Breast epithelium (tissue), 3 donors: ENCODE measurements at regions not wholly inside any gene's neighbourhood (a gene's known extent, or its start where the extent isn't known, plus 50 kb on each side); places are given as distances from the start of the nearest gene placed in this dataset.

Experiments
- POLR2A ChIP-seq: fragments of 450-650 bp; IDR thresholded peaks from one replicate; pipeline ENCODE4 v1.6.1; 2016; ENCODE audit warnings: antibody characterized with exemption, mild to moderate bottlenecking, moderate library complexity
- TF ChIP-seq, protein P1 (sequence below), 3 donors: fragments of 450-650 bp; IDR thresholded peaks; one replicate each; pipeline ENCODE4 v1.5.1; 2016 to 2017; ENCODE audit warnings: antibody characterized with exemption in 3 of 3, mild to moderate bottlenecking in 3 of 3, moderate library complexity in 3 of 3

DNA sequence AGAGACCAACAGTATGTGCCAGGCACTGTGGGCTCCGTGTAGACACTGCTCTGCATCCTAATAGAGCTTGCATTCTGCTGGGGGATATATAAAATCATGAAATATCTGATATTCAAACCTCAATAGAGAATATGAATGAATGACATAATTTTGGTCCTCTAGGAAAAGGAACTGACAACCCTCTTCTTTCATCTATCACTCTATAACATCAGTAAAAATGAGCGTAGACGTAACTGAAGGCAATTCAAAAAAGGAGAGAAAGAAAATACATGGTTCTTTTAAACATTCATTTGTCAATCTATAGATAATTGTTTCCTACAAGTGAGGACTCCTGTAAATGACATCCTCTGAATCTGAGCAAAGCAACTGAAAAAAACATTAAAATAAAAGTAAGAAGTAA lies 607.4 kb upstream of the LRRN3 start:
- TF ChIP-seq, protein P1, sequence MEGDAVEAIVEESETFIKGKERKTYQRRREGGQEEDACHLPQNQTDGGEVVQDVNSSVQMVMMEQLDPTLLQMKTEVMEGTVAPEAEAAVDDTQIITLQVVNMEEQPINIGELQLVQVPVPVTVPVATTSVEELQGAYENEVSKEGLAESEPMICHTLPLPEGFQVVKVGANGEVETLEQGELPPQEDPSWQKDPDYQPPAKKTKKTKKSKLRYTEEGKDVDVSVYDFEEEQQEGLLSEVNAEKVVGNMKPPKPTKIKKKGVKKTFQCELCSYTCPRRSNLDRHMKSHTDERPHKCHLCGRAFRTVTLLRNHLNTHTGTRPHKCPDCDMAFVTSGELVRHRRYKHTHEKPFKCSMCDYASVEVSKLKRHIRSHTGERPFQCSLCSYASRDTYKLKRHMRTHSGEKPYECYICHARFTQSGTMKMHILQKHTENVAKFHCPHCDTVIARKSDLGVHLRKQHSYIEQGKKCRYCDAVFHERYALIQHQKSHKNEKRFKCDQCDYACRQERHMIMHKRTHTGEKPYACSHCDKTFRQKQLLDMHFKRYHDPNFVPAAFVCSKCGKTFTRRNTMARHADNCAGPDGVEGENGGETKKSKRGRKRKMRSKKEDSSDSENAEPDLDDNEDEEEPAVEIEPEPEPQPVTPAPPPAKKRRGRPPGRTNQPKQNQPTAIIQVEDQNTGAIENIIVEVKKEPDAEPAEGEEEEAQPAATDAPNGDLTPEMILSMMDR (IDR thresholded peaks at IDR 0.05) = no peak
- no peak for TF ChIP-seq POLR2A
